Upper lobe of left lung (tissue), 4 donors: ENCODE measurements at regions not wholly inside any gene's neighbourhood (a gene's known extent, or its start where the extent isn't known, plus 50 kb on each side); places are given as distances from the start of the nearest gene placed in this dataset.

Source experiments
- CTCF ChIP-seq, 6 experiments: fragments of 450-650 bp in 4 of 6; fragments of 200-600 bp in 2 of 6; sonication (generic) in 2 of 6; IDR thresholded peaks; one replicate each; pipeline ENCODE4 v1.5.1; 2016 to 2019; ENCODE audit warnings: antibody characterized with exemption in 6 of 6
- POLR2A ChIP-seq, 4 donors: fragments of 450-650 bp; IDR thresholded peaks; one replicate each; pipeline ENCODE4 v1.5.1; 2016 to 2017; ENCODE audit warnings: antibody characterized with exemption in 4 of 4, mild to moderate bottlenecking in 2 of 4
- POLR2AphosphoS5 ChIP-seq, 2 donors: sonication (generic); formaldehyde crosslinking; IDR thresholded peaks; one replicate each; pipeline ENCODE4 v1.5.1; 2017; ENCODE audit warnings: antibody characterized with exemption in 2 of 2

- no peak for TF ChIP-seq CTCF (IDR thresholded peaks at IDR 0.05)
- no peak for TF ChIP-seq POLR2AphosphoS5 (IDR thresholded peaks at IDR 0.05)
- TF ChIP-seq POLR2A (IDR thresholded peaks at IDR 0.05), result no peak
Observed at GRCh38 chrX:142327182-142327581, 122.1 kb upstream of the MAGEC2 start.
